Thoracic aorta (tissue), 2 donors: ENCODE measurements at regions not wholly inside any gene's neighbourhood (a gene's known extent, or its start where the extent isn't known, plus 50 kb on each side); places are given as distances from the start of the nearest gene placed in this dataset.

Source experiments
- ATAC-seq: fragments of 150-250 bp; one replicate; pipeline ENCODE4 v1.8.0; 2017; ENCODE audit warnings: low read depth; ENCODE audit not compliant: insufficient number of reproducible peaks, low FRiP score
- DNase-seq: peaks from one replicate; pipeline ENCODE4 v3.0.0-alpha.2; 2020; ENCODE audit warnings: low spot score
- H3K27ac ChIP-seq, 2 donors: fragments of 200-600 bp; sonication (generic); 1 replicate in 1 of 2; 2 replicates in 1 of 2; pipeline ENCODE4 v1.5.1; 2016; ENCODE audit warnings: mild to moderate bottlenecking in 2 of 2, moderate library complexity in 2 of 2
- H3K27me3 ChIP-seq: fragments of 200-600 bp; sonication (generic); replicated peaks from 2 replicates; pipeline ENCODE4 v1.6.0; 2016; ENCODE audit warnings: mild to moderate bottlenecking; ENCODE audit not compliant: insufficient read depth
- H3K36me3 ChIP-seq: fragments of 200-600 bp; sonication (generic); one replicate; pipeline ENCODE4 v1.5.1; 2016
- H3K4me1 ChIP-seq, 2 donors: fragments of 200-600 bp; sonication (generic); 1 replicate in 1 of 2; 2 replicates in 1 of 2; pipeline versions ENCODE4 v1.5.1 to v1.6.0; 2016; ENCODE audit warnings: low read depth in 2 of 2, mild to moderate bottlenecking in 1 of 2; ENCODE audit not compliant: control insufficient read depth in 1 of 2
- H3K4me3 ChIP-seq: fragments of 200-600 bp; sonication (generic); 2 replicates; pipeline ENCODE4 v1.5.1; 2016; ENCODE audit warnings: mild to moderate bottlenecking
- H3K9me3 ChIP-seq: fragments of 200-600 bp; sonication (generic); 2 replicates; pipeline ENCODE4 v1.5.1; 2016
- CTCF ChIP-seq: fragments of 200-600 bp; sonication (generic); IDR thresholded peaks from one replicate; pipeline ENCODE4 v1.5.1; 2019; ENCODE audit warnings: antibody characterized with exemption

- Histone ChIP-seq H3K36me3 (no peaks in the 10 kb centered on the region), H3K4me3 (no peak overlapping the region), H3K27me3 (no peaks in the 10 kb centered on the region), H3K9me3 (no peaks in the 10 kb centered on the region), H3K27ac (no peak overlapping the region), H3K4me1 (no peaks in the 10 kb centered on the region)
- no peak for TF ChIP-seq CTCF
- no peak for ATAC-seq
- no peak for DNase-seq
These were observed 614.5 kb downstream of the HDGFL1 start for GRCh38 chr6:23183846-23184245.

- ATAC-seq: no peak
- Histone ChIP-seq H3K27me3 (no peaks in the 10 kb centered on the region), H3K27ac (no peak overlapping the region), H3K36me3 (no peaks in the 10 kb centered on the region), H3K4me1 (no peaks in the 10 kb centered on the region), H3K9me3 (no peaks in the 10 kb centered on the region), H3K4me3 (no peak overlapping the region)
- no peak for TF ChIP-seq CTCF
- no peak for DNase-seq
These were observed 615.0 kb downstream of the HDGFL1 start for GRCh38 chr6:23184351-23184750.

GRCh38 chr6:23195487-23195886 is 626.1 kb downstream of the HDGFL1 start:
- Histone ChIP-seq H3K9me3 (no peaks in the 10 kb centered on the region), H3K36me3 (no peaks in the 10 kb centered on the region), H3K27me3 (no peaks in the 10 kb centered on the region), H3K27ac (no peak overlapping the region), H3K4me1 (no peaks in the 10 kb centered on the region), H3K4me3 (no peak overlapping the region)
- TF ChIP-seq CTCF: no peak
- ATAC-seq (no peak), DNase-seq (no peak)

- no peaks in the 10 kb centered on the region for H3K27me3 ChIP-seq
- no peak for TF ChIP-seq CTCF
- no peak overlapping the region for H3K27ac ChIP-seq
- no peaks in the 10 kb centered on the region for H3K36me3 ChIP-seq
- no peaks in the 10 kb centered on the region for H3K4me1 ChIP-seq
- DNase-seq (no peak), ATAC-seq (no peak)
- no peak overlapping the region for H3K4me3 ChIP-seq
- no peaks in the 10 kb centered on the region for H3K9me3 ChIP-seq
These were observed 630.2 kb downstream of the HDGFL1 start for GRCh38 chr6:23199541-23199940.

- ATAC-seq: no peak
These were observed 631.6 kb downstream of the HDGFL1 start for GRCh38 chr6:23200946-23201345.

More at GRCh38 chr6:23200946-23201345, 631.6 kb downstream of the HDGFL1 start:
- TF ChIP-seq CTCF: no peak
- H3K27me3 ChIP-seq: no peaks in the 10 kb centered on the region
- H3K27ac ChIP-seq: no peak overlapping the region
- no peak overlapping the region for H3K4me3 ChIP-seq
- DNase-seq: no peak
- H3K9me3 ChIP-seq: no peaks in the 10 kb centered on the region
- H3K36me3 ChIP-seq: no peaks in the 10 kb centered on the region
- no peaks in the 10 kb centered on the region for H3K4me1 ChIP-seq
